SIG-M5 treated with dmso at 0.1 percent for 504 hours (cell line): ENCODE measurements at regions not wholly inside any gene's neighbourhood (a gene's known extent, or its start where the extent isn't known, plus 50 kb on each side); places are given as distances from the start of the nearest gene placed in this dataset.
A peak's percentile ranks its signal among the peaks of the same experiment; 100 is the strongest.

Source experiments
- DNase-seq: peaks from one replicate; lab custom pipeline; 2025; ENCODE audit not compliant: unreplicated experiment; lab: John Stamatoyannopoulos, UW

GRCh38 chr1:51025374-51025773, 55.3 kb downstream of the CDKN2C start:
- DNase-seq, result no peak

GRCh38 chr1:51032936-51033335, 62.9 kb downstream of the CDKN2C start:
- DNase-seq, result peak; percentile 20

GRCh38 chr1:51044199-51044598, 57.8 kb upstream of the C1orf185 start:
- DNase-seq, result no peak

GRCh38 chr1:51044834-51045233, 57.2 kb upstream of the C1orf185 start:
- DNase-seq, result no peak

GRCh38 chr1:51048021-51048420, 54.0 kb upstream of the C1orf185 start:
- DNase-seq, result no peak

- no peak for DNase-seq
Measured at GRCh38 chr1:51048670-51049069, 53.4 kb upstream of the C1orf185 start.
